Liver (tissue), 8 donors: ENCODE measurements at regions not wholly inside any gene's neighbourhood (a gene's known extent, or its start where the extent isn't known, plus 50 kb on each side); places are given as distances from the start of the nearest gene placed in this dataset.

Source experiments
- DNase-seq: peaks from one replicate; pipeline ENCODE4 v3.0.0-alpha.2; 2017; ENCODE audit warnings: low spot score
- H3K27ac ChIP-seq, 2 donors: one replicate each; pipeline ENCODE4 v1.7.0; 2013; ENCODE audit warnings: inconsistent platforms in 2 of 2, low read length in 2 of 2, control low read depth in 1 of 2, low read depth in 1 of 2, mild to moderate bottlenecking in 1 of 2
- H3K27me3 ChIP-seq, 4 donors: one replicate each; pipeline versions ENCODE4 v1.6.1 to v1.7.0; 2013; ENCODE audit warnings: low read length in 3 of 4, inconsistent platforms in 1 of 4, mild to moderate bottlenecking in 1 of 4, moderate library complexity in 1 of 4; ENCODE audit not compliant: control insufficient read depth in 4 of 4, insufficient read depth in 4 of 4
- H3K36me3 ChIP-seq, 4 donors: one replicate each; pipeline versions ENCODE4 v1.6.1 to v1.7.0; 2013; ENCODE audit warnings: low read length in 3 of 4, mild to moderate bottlenecking in 3 of 4, low read depth in 1 of 4, moderate library complexity in 1 of 4; ENCODE audit not compliant: control insufficient read depth in 4 of 4, insufficient read depth in 3 of 4
- H3K4me1 ChIP-seq, 4 donors: one replicate each; pipeline versions ENCODE4 v1.6.1 to v1.7.0; 2013; ENCODE audit warnings: low read length in 3 of 4, mild to moderate bottlenecking in 3 of 4, moderate library complexity in 1 of 4; ENCODE audit not compliant: control insufficient read depth in 4 of 4, insufficient read depth in 4 of 4
- H3K4me3 ChIP-seq, 3 donors: one replicate each; pipeline versions ENCODE4 v1.6.1 to v1.7.0; 2013; ENCODE audit warnings: low read length in 3 of 3, control low read depth in 1 of 3, low read depth in 1 of 3, mild to moderate bottlenecking in 1 of 3
- H3K9ac ChIP-seq, 2 donors: one replicate each; pipeline ENCODE4 v1.7.0; 2013; ENCODE audit warnings: low read length in 2 of 2, mild to moderate bottlenecking in 2 of 2, moderate library complexity in 2 of 2, control low read depth in 1 of 2, low read depth in 1 of 2
- H3K9me3 ChIP-seq, 4 donors: one replicate each; pipeline versions ENCODE4 v1.6.1 to v1.7.0; 2013; ENCODE audit warnings: low read length in 3 of 4; ENCODE audit not compliant: control insufficient read depth in 4 of 4
- EGR1 ChIP-seq, 2 donors: IDR thresholded peaks; 2 replicates each; pipeline ENCODE4 v1.6.1; 2016 to 2018; ENCODE audit warnings: antibody characterized with exemption in 2 of 2, low read depth in 2 of 2
- FOXA1 ChIP-seq: IDR thresholded peaks from 2 replicates; pipeline ENCODE4 v1.6.1; 2016; ENCODE audit warnings: antibody characterized with exemption
- FOXA2 ChIP-seq: IDR thresholded peaks from 2 replicates; pipeline ENCODE4 v1.6.1; 2016; ENCODE audit warnings: antibody characterized with exemption
- GABPA ChIP-seq, 2 donors: IDR thresholded peaks in 1 of 2; conservative IDR thresholded peaks in 1 of 2; 2 replicates each; pipeline ENCODE4 v1.6.1; 2016; ENCODE audit warnings: antibody characterized with exemption in 2 of 2, mild to moderate bottlenecking in 1 of 2, moderate library complexity in 1 of 2
- HNF4A ChIP-seq, 2 donors: conservative IDR thresholded peaks; 2 replicates each; pipeline ENCODE4 v1.6.1; 2016; ENCODE audit warnings: antibody characterized with exemption in 2 of 2, mild to moderate bottlenecking in 2 of 2
- HNF4G ChIP-seq: IDR thresholded peaks from 2 replicates; pipeline ENCODE4 v1.6.1; 2016; ENCODE audit warnings: antibody characterized with exemption
- JUND ChIP-seq, 2 donors: IDR thresholded peaks; 2 replicates each; pipeline ENCODE4 v1.6.1; 2016; ENCODE audit warnings: antibody characterized with exemption in 2 of 2
- NR2F2 ChIP-seq: IDR thresholded peaks from 2 replicates; pipeline ENCODE4 v1.6.1; 2016; ENCODE audit warnings: antibody characterized with exemption
- RAD21 ChIP-seq, 2 donors: IDR thresholded peaks; 2 replicates each; pipeline ENCODE4 v1.6.1; 2016; ENCODE audit warnings: antibody characterized with exemption in 2 of 2, mild to moderate bottlenecking in 2 of 2
- RXRA ChIP-seq, 2 donors: IDR thresholded peaks; 2 replicates each; pipeline ENCODE4 v1.6.1; 2017 to 2018; ENCODE audit warnings: antibody characterized with exemption in 2 of 2, mild to moderate bottlenecking in 1 of 2
- SP1 ChIP-seq: IDR thresholded peaks from 2 replicates; pipeline ENCODE4 v1.6.1; 2018; ENCODE audit warnings: antibody characterized with exemption, mild to moderate bottlenecking
- YY1 ChIP-seq: IDR thresholded peaks from 2 replicates; pipeline ENCODE4 v1.6.1; 2016; ENCODE audit warnings: antibody characterized with exemption, mild to moderate bottlenecking
- WGBS: extraction: QIAGEN DNeasy Blood & Tissue Kit; methylation state at CpG from one replicate; pipeline ENCODE4 v1.1.7; 2013; 5-methylcytosine and 5-hydroxymethylcytosine counted together
- TF ChIP-seq, protein P1 (sequence below): IDR thresholded peaks from 2 replicates; pipeline ENCODE4 v1.6.1; 2016; ENCODE audit warnings: antibody characterized with exemption
- TF ChIP-seq, protein P2 (sequence below): IDR thresholded peaks from 2 replicates; pipeline ENCODE4 v1.6.1; 2016; ENCODE audit warnings: antibody characterized with exemption, mild to moderate bottlenecking
- TF ChIP-seq, protein P3 (sequence below): fragments of 150-350 bp; IDR thresholded peaks from 2 replicates; pipeline ENCODE4 v1.5.1; 2017; ENCODE audit warnings: improper control_type of control experiment, low read depth, low read length; ENCODE audit not compliant: missing input control
- TF ChIP-seq, protein P4 (sequence below): IDR thresholded peaks from 2 replicates; pipeline ENCODE4 v1.6.1; 2016; ENCODE audit warnings: antibody characterized with exemption
- TF ChIP-seq, protein P5 (sequence below): IDR thresholded peaks from 2 replicates; pipeline ENCODE4 v1.6.1; 2016; ENCODE audit warnings: antibody characterized with exemption
- donor health status: healthy.
- donor health status: healthy.
- donor health status: healthy.
- donor health status: healthy.
- donor health status: healthy.

DNA sequence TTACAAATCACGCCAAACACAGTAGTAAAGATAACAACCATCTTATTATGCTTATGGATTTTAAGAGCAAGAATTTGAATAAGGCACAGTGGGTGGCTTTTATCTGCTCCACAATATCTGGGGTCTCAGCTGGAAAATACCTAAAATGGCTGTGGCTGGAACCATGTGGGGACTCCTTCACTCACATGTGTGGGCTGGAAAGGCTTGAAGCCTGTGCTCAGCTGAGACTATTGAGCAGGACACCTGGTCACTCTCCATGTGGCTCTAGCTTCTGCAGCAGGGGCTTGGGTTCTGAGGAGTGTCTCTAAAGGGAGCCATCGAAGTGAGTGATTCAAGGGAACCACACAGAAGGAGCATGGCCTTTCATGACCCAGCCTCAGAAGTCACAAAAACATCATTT lies 239.6 kb upstream of the B3GALT2 start:
- no peak for DNase-seq
- Histone ChIP-seq H3K9me3 (no peaks in the 10 kb centered on the region), H3K36me3 (no peaks in the 10 kb centered on the region), H3K4me1 (no peaks in the 10 kb centered on the region), H3K4me3 (no peak overlapping the region), H3K27me3 (no peaks in the 10 kb centered on the region), H3K9ac (no peak overlapping the region), H3K27ac (no peak overlapping the region)
- TF ChIP-seq RXRA (IDR thresholded peaks at IDR 0.05) (no peak), SP1 (no peak), HNF4A (conservative IDR thresholded peaks at IDR 0.05) (no peak), NR2F2 (no peak), FOXA1 (no peak), JUND (IDR thresholded peaks at IDR 0.05) (no peak), YY1 (no peak), RAD21 (IDR thresholded peaks at IDR 0.05) (no peak), HNF4G (no peak), EGR1 (IDR thresholded peaks at IDR 0.05; ENCODE audit: low read depth in 2 of 2) (no peak), GABPA (IDR thresholded peaks at IDR 0.05 in 1 of 2, conservative IDR thresholded peaks at IDR 0.05 in 1 of 2) (no peak)
- TF ChIP-seq, protein P1, sequence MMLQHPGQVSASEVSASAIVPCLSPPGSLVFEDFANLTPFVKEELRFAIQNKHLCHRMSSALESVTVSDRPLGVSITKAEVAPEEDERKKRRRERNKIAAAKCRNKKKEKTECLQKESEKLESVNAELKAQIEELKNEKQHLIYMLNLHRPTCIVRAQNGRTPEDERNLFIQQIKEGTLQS: no peak
- TF ChIP-seq, protein P2, sequence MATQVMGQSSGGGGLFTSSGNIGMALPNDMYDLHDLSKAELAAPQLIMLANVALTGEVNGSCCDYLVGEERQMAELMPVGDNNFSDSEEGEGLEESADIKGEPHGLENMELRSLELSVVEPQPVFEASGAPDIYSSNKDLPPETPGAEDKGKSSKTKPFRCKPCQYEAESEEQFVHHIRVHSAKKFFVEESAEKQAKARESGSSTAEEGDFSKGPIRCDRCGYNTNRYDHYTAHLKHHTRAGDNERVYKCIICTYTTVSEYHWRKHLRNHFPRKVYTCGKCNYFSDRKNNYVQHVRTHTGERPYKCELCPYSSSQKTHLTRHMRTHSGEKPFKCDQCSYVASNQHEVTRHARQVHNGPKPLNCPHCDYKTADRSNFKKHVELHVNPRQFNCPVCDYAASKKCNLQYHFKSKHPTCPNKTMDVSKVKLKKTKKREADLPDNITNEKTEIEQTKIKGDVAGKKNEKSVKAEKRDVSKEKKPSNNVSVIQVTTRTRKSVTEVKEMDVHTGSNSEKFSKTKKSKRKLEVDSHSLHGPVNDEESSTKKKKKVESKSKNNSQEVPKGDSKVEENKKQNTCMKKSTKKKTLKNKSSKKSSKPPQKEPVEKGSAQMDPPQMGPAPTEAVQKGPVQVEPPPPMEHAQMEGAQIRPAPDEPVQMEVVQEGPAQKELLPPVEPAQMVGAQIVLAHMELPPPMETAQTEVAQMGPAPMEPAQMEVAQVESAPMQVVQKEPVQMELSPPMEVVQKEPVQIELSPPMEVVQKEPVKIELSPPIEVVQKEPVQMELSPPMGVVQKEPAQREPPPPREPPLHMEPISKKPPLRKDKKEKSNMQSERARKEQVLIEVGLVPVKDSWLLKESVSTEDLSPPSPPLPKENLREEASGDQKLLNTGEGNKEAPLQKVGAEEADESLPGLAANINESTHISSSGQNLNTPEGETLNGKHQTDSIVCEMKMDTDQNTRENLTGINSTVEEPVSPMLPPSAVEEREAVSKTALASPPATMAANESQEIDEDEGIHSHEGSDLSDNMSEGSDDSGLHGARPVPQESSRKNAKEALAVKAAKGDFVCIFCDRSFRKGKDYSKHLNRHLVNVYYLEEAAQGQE: no peak
- TF ChIP-seq, protein P3, sequence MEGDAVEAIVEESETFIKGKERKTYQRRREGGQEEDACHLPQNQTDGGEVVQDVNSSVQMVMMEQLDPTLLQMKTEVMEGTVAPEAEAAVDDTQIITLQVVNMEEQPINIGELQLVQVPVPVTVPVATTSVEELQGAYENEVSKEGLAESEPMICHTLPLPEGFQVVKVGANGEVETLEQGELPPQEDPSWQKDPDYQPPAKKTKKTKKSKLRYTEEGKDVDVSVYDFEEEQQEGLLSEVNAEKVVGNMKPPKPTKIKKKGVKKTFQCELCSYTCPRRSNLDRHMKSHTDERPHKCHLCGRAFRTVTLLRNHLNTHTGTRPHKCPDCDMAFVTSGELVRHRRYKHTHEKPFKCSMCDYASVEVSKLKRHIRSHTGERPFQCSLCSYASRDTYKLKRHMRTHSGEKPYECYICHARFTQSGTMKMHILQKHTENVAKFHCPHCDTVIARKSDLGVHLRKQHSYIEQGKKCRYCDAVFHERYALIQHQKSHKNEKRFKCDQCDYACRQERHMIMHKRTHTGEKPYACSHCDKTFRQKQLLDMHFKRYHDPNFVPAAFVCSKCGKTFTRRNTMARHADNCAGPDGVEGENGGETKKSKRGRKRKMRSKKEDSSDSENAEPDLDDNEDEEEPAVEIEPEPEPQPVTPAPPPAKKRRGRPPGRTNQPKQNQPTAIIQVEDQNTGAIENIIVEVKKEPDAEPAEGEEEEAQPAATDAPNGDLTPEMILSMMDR: no peak
- TF ChIP-seq, protein P4, sequence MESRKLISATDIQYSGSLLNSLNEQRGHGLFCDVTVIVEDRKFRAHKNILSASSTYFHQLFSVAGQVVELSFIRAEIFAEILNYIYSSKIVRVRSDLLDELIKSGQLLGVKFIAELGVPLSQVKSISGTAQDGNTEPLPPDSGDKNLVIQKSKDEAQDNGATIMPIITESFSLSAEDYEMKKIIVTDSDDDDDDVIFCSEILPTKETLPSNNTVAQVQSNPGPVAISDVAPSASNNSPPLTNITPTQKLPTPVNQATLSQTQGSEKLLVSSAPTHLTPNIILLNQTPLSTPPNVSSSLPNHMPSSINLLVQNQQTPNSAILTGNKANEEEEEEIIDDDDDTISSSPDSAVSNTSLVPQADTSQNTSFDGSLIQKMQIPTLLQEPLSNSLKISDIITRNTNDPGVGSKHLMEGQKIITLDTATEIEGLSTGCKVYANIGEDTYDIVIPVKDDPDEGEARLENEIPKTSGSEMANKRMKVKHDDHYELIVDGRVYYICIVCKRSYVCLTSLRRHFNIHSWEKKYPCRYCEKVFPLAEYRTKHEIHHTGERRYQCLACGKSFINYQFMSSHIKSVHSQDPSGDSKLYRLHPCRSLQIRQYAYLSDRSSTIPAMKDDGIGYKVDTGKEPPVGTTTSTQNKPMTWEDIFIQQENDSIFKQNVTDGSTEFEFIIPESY: no peak
- WGBS: 71% methylated on average over 2 of the region's 2 CpGs

DNA sequence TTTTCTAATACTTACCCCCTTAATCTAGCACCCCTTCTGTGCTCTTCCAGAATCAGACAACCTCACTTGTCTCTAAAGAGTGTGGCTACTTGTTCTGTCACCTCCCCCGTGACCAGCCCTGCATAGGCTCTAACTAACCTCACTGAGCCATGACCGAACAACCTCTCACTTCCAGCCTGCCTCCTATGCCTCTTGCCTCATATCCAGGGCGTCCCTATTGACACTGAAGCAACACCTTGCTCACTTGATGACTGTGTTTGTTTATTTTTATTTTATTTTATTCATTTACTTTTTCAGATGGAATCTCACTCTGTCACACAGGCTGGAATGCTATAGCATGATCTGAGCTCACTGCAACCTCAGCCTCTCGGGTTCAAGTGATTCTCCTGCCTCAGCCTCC lies 235.1 kb upstream of the B3GALT2 start:
- no peaks in the 10 kb centered on the region for H3K36me3 ChIP-seq
- H3K9me3 ChIP-seq: no peaks in the 10 kb centered on the region
- no peak for DNase-seq
- no peak for TF ChIP-seq FOXA2
- no peak for TF ChIP-seq FOXA1
- TF ChIP-seq HNF4A (conservative IDR thresholded peaks at IDR 0.05): no peak
- TF ChIP-seq YY1: no peak
- TF ChIP-seq, protein P1: no peak
- TF ChIP-seq EGR1 (IDR thresholded peaks at IDR 0.05; ENCODE audit: low read depth in 2 of 2): no peak
- TF ChIP-seq NR2F2: no peak
- TF ChIP-seq JUND (IDR thresholded peaks at IDR 0.05): no peak
- TF ChIP-seq, protein P2: no peak
- TF ChIP-seq GABPA (IDR thresholded peaks at IDR 0.05 in 1 of 2, conservative IDR thresholded peaks at IDR 0.05 in 1 of 2): no peak
- TF ChIP-seq, protein P5, sequence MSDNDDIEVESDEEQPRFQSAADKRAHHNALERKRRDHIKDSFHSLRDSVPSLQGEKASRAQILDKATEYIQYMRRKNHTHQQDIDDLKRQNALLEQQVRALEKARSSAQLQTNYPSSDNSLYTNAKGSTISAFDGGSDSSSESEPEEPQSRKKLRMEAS: no peak
- TF ChIP-seq RXRA (IDR thresholded peaks at IDR 0.05): no peak
- TF ChIP-seq SP1: no peak
- no peak overlapping the region for H3K4me3 ChIP-seq
- 93% methylated on average over 4 of the region's 4 CpGs for WGBS
- no peak overlapping the region for H3K9ac ChIP-seq
- no peaks in the 10 kb centered on the region for H3K27me3 ChIP-seq
- no peak overlapping the region for H3K27ac ChIP-seq
- H3K4me1 ChIP-seq: peaks cover 0 to 13% (median 2%) of the 10 kb centered on the region in 4 donors
